HFFc6 (cell line): ENCODE measurements at regions not wholly inside any gene's neighbourhood (a gene's known extent, or its start where the extent isn't known, plus 50 kb on each side); places are given as distances from the start of the nearest gene placed in this dataset.

Source experiments
- DNase-seq: peaks from one replicate; pipeline ENCODE4 v3.0.0-alpha.2; 2018
- H3K27ac Mint-ChIP-seq: 2 replicates; pipeline ENCODE4 v1.8.0; 2020; ENCODE audit warnings: mild to moderate bottlenecking, mixed read lengths
- H3K27me3 Mint-ChIP-seq: 2 replicates; pipeline ENCODE4 v1.8.0; 2021; ENCODE audit warnings: mild to moderate bottlenecking, moderate library complexity, mixed read lengths; ENCODE audit not compliant: insufficient read depth
- H3K36me3 Mint-ChIP-seq: 2 replicates; pipeline ENCODE4 v1.8.0; 2021; ENCODE audit warnings: low read depth, mixed read lengths
- H3K4me1 Mint-ChIP-seq: 2 replicates; pipeline ENCODE4 v1.8.0; 2020; ENCODE audit warnings: low read depth, mixed read lengths
- H3K4me3 Mint-ChIP-seq: 2 replicates; pipeline ENCODE4 v1.8.0; 2020; ENCODE audit warnings: mild to moderate bottlenecking, moderate library complexity, mixed read lengths
- H3K9me3 Mint-ChIP-seq: 2 replicates; pipeline ENCODE4 v1.8.0; 2020; ENCODE audit warnings: mild to moderate bottlenecking, mixed read lengths
- CTCF ChIP-seq: fragments of 200-600 bp; sonication (generic); IDR thresholded peaks from 2 replicates; pipeline ENCODE4 v1.5.0; 2021; ENCODE audit warnings: antibody characterized with exemption, mild to moderate bottlenecking

GRCh38 chr2:160868891-160869290, 291.3 kb upstream of the TANK start:
- no peak for DNase-seq
- Mint-ChIP-seq H3K27ac (peak overlapping the region; percentile 46), H3K4me1 (peaks cover 32% of the 10 kb centered on the region), H3K4me3 (no peak overlapping the region), H3K36me3 (no peaks in the 10 kb centered on the region), H3K27me3 (no peaks in the 10 kb centered on the region), H3K9me3 (no peaks in the 10 kb centered on the region)
- no peak for TF ChIP-seq CTCF

- peak; percentile 80 for DNase-seq
- Mint-ChIP-seq H3K27ac (peak overlapping the region; percentile 46), H3K4me3 (no peak overlapping the region; the same call in 1 of the 2 replicates), H3K27me3 (no peaks in the 10 kb centered on the region), H3K36me3 (no peaks in the 10 kb centered on the region), H3K9me3 (no peaks in the 10 kb centered on the region), H3K4me1 (peaks cover 32% of the 10 kb centered on the region)
- TF ChIP-seq CTCF, result no peak
Measured at GRCh38 chr2:160869411-160869810, 290.8 kb upstream of the TANK start.

- Mint-ChIP-seq H3K9me3 (no peaks in the 10 kb centered on the region), H3K27me3 (no peaks in the 10 kb centered on the region)
Measured at GRCh38 chr2:160870729-160871465, 289.3 kb upstream of the TANK start.

GRCh38 chr2:160871953-160872352, 288.3 kb upstream of the TANK start:
- H3K27me3 Mint-ChIP-seq, result no peaks in the 10 kb centered on the region

More at GRCh38 chr2:160870729-160871465, 289.3 kb upstream of the TANK start:
- peak overlapping the region; percentile 24; the same call in 1 of the 2 replicates for H3K4me3 Mint-ChIP-seq
- H3K4me1 Mint-ChIP-seq, result peaks cover 34% of the 10 kb centered on the region
- no peak for TF ChIP-seq CTCF
- DNase-seq, result no peak
- no peaks in the 10 kb centered on the region for H3K36me3 Mint-ChIP-seq
- H3K27ac Mint-ChIP-seq, result peak overlapping the region; percentile 30; the same call in 1 of the 2 replicates

GRCh38 chr2:160876029-160876428, 284.2 kb upstream of the TANK start:
- no peak overlapping the region for H3K27ac Mint-ChIP-seq
- no peaks in the 10 kb centered on the region; the same call in 1 of the 2 replicates for H3K27me3 Mint-ChIP-seq
- H3K4me1 Mint-ChIP-seq, result peaks cover 18% of the 10 kb centered on the region
- no peak for DNase-seq
- H3K4me3 Mint-ChIP-seq, result no peak overlapping the region
- H3K9me3 Mint-ChIP-seq, result no peaks in the 10 kb centered on the region
- TF ChIP-seq CTCF, result no peak
- H3K36me3 Mint-ChIP-seq, result no peaks in the 10 kb centered on the region

More at GRCh38 chr2:160871953-160872352, 288.3 kb upstream of the TANK start:
- no peak overlapping the region for H3K27ac Mint-ChIP-seq
- no peaks in the 10 kb centered on the region for H3K36me3 Mint-ChIP-seq
- no peak overlapping the region for H3K4me3 Mint-ChIP-seq
- no peaks in the 10 kb centered on the region for H3K9me3 Mint-ChIP-seq
- TF ChIP-seq CTCF, result no peak
- DNase-seq, result no peak
- peaks cover 44% of the 10 kb centered on the region for H3K4me1 Mint-ChIP-seq
